ENCODE measurements at regions not wholly inside any gene's neighbourhood (a gene's known extent, or its start where the extent isn't known, plus 50 kb on each side); places are given as distances from the start of the nearest gene placed in this dataset.

DNA sequence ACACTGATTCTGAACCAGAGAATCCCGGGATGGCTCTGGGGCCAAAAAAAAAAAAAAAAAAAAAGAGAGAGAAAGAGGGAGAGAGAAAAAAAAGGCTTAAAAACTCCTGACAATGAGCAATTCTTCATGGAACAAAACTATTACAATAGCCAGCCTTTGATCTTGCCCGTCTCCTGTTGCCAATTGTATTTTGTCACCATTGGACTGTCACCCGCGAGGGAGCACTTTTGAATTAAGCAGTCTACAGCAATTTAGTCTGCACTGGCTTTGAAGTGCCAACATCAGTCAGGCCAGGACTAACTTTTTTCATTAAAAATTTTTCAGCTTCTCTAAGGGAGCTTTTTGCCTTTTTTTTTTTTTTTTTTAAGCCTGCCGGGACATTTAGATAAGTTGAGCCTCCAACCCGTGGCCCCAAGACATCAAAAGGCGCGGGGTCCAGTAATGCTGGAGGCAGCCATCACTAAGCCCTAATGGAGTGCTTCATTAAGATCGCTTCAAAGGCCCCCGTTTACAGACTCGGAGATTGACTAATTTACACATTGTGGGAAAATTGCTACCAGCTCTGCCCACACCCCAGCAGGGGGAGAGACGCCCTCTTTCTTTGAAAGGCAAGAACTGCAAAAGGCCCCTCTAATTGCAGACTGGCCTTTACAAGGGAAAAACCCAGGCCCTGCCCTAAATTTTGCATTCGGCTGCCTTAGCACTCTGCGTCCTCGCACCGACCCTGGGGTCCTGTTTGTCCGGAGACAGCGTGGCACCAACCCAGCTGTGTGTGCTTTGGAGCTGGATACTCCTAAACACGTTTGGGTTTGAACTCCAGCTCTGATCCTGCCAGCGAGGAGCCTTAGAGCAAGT, 98.1 kb upstream of the MSX1 start:
- CTCF ChIA-PET = interaction anchor here (0.6 to 1.0 kb wide), 4 partner anchors 12 to 494 kb away, joined by 3 to 4 read pairs (median 3); no protein-coding TSS in a partner anchor
- TF ChIP-seq CTCF (IDR thresholded peaks at IDR 0.05; ENCODE audit: extremely low read depth in 1 of 2, insufficient read depth in 1 of 2, low read depth in 1 of 2, low read length in 2 of 2) = peak in 1 of 2 donors; percentile 12
- no peak for TF ChIP-seq POLR2A (IDR thresholded peaks at IDR 0.05; ENCODE audit: low read depth, low read length)
- Histone ChIP-seq H3K9me3 (replicated peaks; ENCODE audit: control insufficient read depth, insufficient read depth, low read length) (no peaks in the 10 kb centered on the region), H3K79me2 (ENCODE audit: control insufficient read depth, insufficient read depth, low read length) (no peaks in the 10 kb centered on the region), H3K27ac (ENCODE audit: insufficient read depth, low read depth, low read length) (no peak overlapping the region), H3K4me2 (ENCODE audit: insufficient read depth, low read length) (no peak overlapping the region), H3K4me3 (replicated peaks in 1 of 3; ENCODE audit: insufficient read depth in 1 of 3, low read depth in 1 of 3, low read length in 3 of 3) (no peak overlapping the region), H4K20me1 (replicated peaks; ENCODE audit: control insufficient read depth, extremely low read depth, insufficient read depth, low read length) (no peaks in the 10 kb centered on the region), H2AFZ (ENCODE audit: low read depth, low read length) (no peak overlapping the region), H3K9ac (replicated peaks; ENCODE audit: extremely low read depth, insufficient read depth, low read length) (no peak overlapping the region), H3K9me1 (replicated peaks; ENCODE audit: control insufficient read depth, extremely low read depth, insufficient read depth, low read length) (no peaks in the 10 kb centered on the region), H3K4me1 (ENCODE audit: control insufficient read depth, extremely low read depth, insufficient read depth, low read length) (no peaks in the 10 kb centered on the region), H3K27me3 (ENCODE audit: control insufficient read depth in 2 of 2, insufficient read depth in 2 of 2, low read length in 2 of 2) (no peaks in the 10 kb centered on the region), H3K36me3 (ENCODE audit: control insufficient read depth in 2 of 2, extremely low read depth in 1 of 2, insufficient read depth in 2 of 2, low read length in 2 of 2) (no peaks in the 10 kb centered on the region)
- POLR2A ChIA-PET = no interaction called here
- FAIRE-seq = no peak
- dilution Hi-C loops (cut with MboI; ENCODE audit: extremely low pct_ligation_motif_present, low sequenced_read_pairs) = no loop called here
- intact Hi-C loops (cut with micrococcal nuclease) = loop anchor here (5.0 kb wide), 1 partner anchor 274 kb away; no protein-coding TSS in a partner anchor
- no TSS peak for BruUV-seq (replicated peaks)
- DNase-seq (ENCODE audit: low read depth, low spot score) = no peak

DNA sequence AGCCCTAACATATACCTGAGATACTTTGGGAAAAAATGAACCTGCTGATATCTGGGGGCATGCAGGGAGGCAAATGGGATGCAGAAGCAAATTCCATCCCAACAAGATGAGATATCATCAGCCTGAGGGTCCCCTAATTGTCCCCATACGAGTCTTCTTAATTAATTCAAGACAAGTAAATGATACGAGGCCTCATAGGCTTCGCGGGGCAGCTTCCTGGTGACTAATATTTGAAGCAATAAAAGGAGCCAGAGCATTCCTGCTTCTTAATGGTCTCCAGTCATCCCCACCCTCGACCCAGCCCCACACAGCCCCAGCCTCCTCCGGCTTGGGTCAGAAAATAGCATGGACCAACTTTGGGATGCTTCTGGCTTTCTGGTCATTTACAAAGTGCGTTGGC, 99.6 kb upstream of the MSX1 start:
- CTCF ChIA-PET = interaction anchor here (1.2 kb wide), 1 partner anchor 120 kb away, joined by 3 read pairs; no protein-coding TSS in a partner anchor

More for the DNA sequence above, 99.6 kb upstream of the MSX1 start:
- H3K4me2 ChIP-seq (ENCODE audit: insufficient read depth, low read length) = no peak overlapping the region
- H3K9ac ChIP-seq (replicated peaks; ENCODE audit: extremely low read depth, insufficient read depth, low read length) = no peak overlapping the region
- POLR2A ChIA-PET = no interaction called here
- dilution Hi-C loops (cut with MboI; ENCODE audit: extremely low pct_ligation_motif_present, low sequenced_read_pairs) = no loop called here
- H2AFZ ChIP-seq (ENCODE audit: low read depth, low read length) = no peak overlapping the region
- no peak overlapping the region for H3K27ac ChIP-seq (ENCODE audit: insufficient read depth, low read depth, low read length)
- intact Hi-C loops (cut with micrococcal nuclease) = loop anchor here (5.0 kb wide), 1 partner anchor 273 kb away; no protein-coding TSS in a partner anchor
- no TSS peak for BruUV-seq (replicated peaks)
- no peak overlapping the region for H3K4me3 ChIP-seq (replicated peaks in 1 of 3; ENCODE audit: insufficient read depth in 1 of 3, low read depth in 1 of 3, low read length in 3 of 3)
- no peaks in the 10 kb centered on the region for H4K20me1 ChIP-seq (replicated peaks; ENCODE audit: control insufficient read depth, extremely low read depth, insufficient read depth, low read length)
- no peak for DNase-seq (ENCODE audit: low read depth, low spot score)
- no peaks in the 10 kb centered on the region for H3K9me1 ChIP-seq (replicated peaks; ENCODE audit: control insufficient read depth, extremely low read depth, insufficient read depth, low read length)
- no peaks in the 10 kb centered on the region for H3K27me3 ChIP-seq (ENCODE audit: control insufficient read depth in 2 of 2, insufficient read depth in 2 of 2, low read length in 2 of 2)
- H3K9me3 ChIP-seq (replicated peaks; ENCODE audit: control insufficient read depth, insufficient read depth, low read length) = no peaks in the 10 kb centered on the region
- no peaks in the 10 kb centered on the region for H3K36me3 ChIP-seq (ENCODE audit: control insufficient read depth in 2 of 2, extremely low read depth in 1 of 2, insufficient read depth in 2 of 2, low read length in 2 of 2)
- H3K79me2 ChIP-seq (ENCODE audit: control insufficient read depth, insufficient read depth, low read length) = no peaks in the 10 kb centered on the region
- no peak for FAIRE-seq
- TF ChIP-seq CTCF (IDR thresholded peaks at IDR 0.05; ENCODE audit: extremely low read depth in 1 of 2, insufficient read depth in 1 of 2, low read depth in 1 of 2, low read length in 2 of 2) (no peak), POLR2AphosphoS5 (IDR thresholded peaks at IDR 0.05; ENCODE audit: insufficient read depth, low read depth, low read length) (no peak), MAX (IDR thresholded peaks at IDR 0.05; ENCODE audit: insufficient read depth, insufficient read length) (no peak), GATA2 (IDR thresholded peaks at IDR 0.05; ENCODE audit: insufficient read depth, insufficient read length, low read depth, low read length) (no peak), MYC (IDR thresholded peaks at IDR 0.05; ENCODE audit: low read depth, low read length) (no peak), FOS (IDR thresholded peaks at IDR 0.05; ENCODE audit: borderline replicate concordance, insufficient read depth, low read length) (no peak), EZH2 (IDR thresholded peaks at IDR 0.05; ENCODE audit: borderline replicate concordance, low read depth, low read length, severe bottlenecking) (no peak)
- no peaks in the 10 kb centered on the region for H3K4me1 ChIP-seq (ENCODE audit: control insufficient read depth, extremely low read depth, insufficient read depth, low read length)

Measured in endothelial cell of umbilical vein (primary cell).